Gastroesophageal sphincter (tissue), 3 donors: ENCODE measurements at regions not wholly inside any gene's neighbourhood (a gene's known extent, or its start where the extent isn't known, plus 50 kb on each side); places are given as distances from the start of the nearest gene placed in this dataset.

ENCODE experiments used
- EP300 ChIP-seq: sonication (generic); formaldehyde crosslinking; IDR thresholded peaks from one replicate; pipeline ENCODE4 v1.6.1; 2017; ENCODE audit warnings: antibody characterized with exemption, mild to moderate bottlenecking
- POLR2AphosphoS5 ChIP-seq: sonication (generic); formaldehyde crosslinking; IDR thresholded peaks from one replicate; pipeline ENCODE4 v1.6.1; 2017; ENCODE audit warnings: antibody characterized with exemption
- TF ChIP-seq, protein P1 (sequence below), 4 experiments: fragments of 200-600 bp in 2 of 4; fragments of 450-650 bp in 2 of 4; sonication (generic) in 1 of 4; IDR thresholded peaks; one replicate each; pipeline ENCODE4 v1.5.1; 2017 to 2019; ENCODE audit warnings: antibody characterized with exemption in 4 of 4, mild to moderate bottlenecking in 2 of 4, moderate library complexity in 2 of 4

DNA sequence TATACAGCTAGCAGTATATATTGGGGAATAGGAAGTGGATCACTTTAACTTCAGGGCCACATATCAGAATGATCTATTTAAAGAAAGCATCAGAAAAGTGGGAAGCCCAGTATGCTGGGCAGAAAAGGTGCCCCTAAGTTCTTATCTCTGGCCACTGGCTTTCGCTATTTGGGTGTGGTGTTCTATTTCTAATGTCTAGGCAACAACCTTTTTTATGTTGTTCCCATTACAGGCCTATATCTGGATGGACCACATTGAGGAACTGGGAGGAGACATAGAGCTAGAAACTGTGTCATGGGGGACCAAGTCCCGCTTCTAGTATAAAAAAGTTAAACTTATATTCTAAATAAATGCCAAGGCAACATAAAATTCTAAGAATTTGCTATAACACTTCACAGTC lies 935.6 kb downstream of the PDHA2 start:
- TF ChIP-seq, protein P1, sequence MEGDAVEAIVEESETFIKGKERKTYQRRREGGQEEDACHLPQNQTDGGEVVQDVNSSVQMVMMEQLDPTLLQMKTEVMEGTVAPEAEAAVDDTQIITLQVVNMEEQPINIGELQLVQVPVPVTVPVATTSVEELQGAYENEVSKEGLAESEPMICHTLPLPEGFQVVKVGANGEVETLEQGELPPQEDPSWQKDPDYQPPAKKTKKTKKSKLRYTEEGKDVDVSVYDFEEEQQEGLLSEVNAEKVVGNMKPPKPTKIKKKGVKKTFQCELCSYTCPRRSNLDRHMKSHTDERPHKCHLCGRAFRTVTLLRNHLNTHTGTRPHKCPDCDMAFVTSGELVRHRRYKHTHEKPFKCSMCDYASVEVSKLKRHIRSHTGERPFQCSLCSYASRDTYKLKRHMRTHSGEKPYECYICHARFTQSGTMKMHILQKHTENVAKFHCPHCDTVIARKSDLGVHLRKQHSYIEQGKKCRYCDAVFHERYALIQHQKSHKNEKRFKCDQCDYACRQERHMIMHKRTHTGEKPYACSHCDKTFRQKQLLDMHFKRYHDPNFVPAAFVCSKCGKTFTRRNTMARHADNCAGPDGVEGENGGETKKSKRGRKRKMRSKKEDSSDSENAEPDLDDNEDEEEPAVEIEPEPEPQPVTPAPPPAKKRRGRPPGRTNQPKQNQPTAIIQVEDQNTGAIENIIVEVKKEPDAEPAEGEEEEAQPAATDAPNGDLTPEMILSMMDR (IDR thresholded peaks at IDR 0.05) = no peak
- TF ChIP-seq POLR2AphosphoS5 = no peak
- no peak for TF ChIP-seq EP300
